ENCODE measurements at regions not wholly inside any gene's neighbourhood (a gene's known extent, or its start where the extent isn't known, plus 50 kb on each side); places are given as distances from the start of the nearest gene placed in this dataset.

GRCh38 chr13:59330764-59331163 is 833.0 kb downstream of the DIAPH3 start (continued):
- no peak for TF ChIP-seq ZNF592 (IDR thresholded peaks at IDR 0.05)
- TF ChIP-seq SUZ12 (IDR thresholded peaks at IDR 0.05; ENCODE audit: unreplicated experiment) = no peak
- TF ChIP-seq WRNIP1 (IDR thresholded peaks at IDR 0.05; ENCODE audit: borderline replicate concordance, low read depth, low read length) = no peak
- no peak for TF ChIP-seq RCOR1 (conservative IDR thresholded peaks at IDR 0.05; ENCODE audit: low read depth, low read length)
- no peak for TF ChIP-seq SMAD5 (IDR thresholded peaks at IDR 0.05; ENCODE audit: low read depth)
- no peak for TF ChIP-seq NBN (IDR thresholded peaks at IDR 0.05)

- ChIA-PET CTCF (interaction anchor here (0.8 kb wide), 1 partner anchor 59 kb away, joined by 3 read pairs; no protein-coding TSS in a partner anchor), SMC1A (ENCODE audit: uncharacterized antibody, unreplicated experiment) (interaction anchor here (0.7 kb wide), 1 partner anchor 10 kb away, joined by 4 read pairs; no protein-coding TSS in a partner anchor), RAD21 (ENCODE audit: unreplicated experiment) (no interaction called here)
Observed at GRCh38 chr13:59332966-59333365, 830.8 kb downstream of the DIAPH3 start.

More at GRCh38 chr13:59332966-59333365, 830.8 kb downstream of the DIAPH3 start:
- intact Hi-C loops (cut with micrococcal nuclease; ENCODE audit: unreplicated experiment) = no loop called here
- ATAC-seq (no peak), FAIRE-seq (no peak), DNase-seq (ENCODE audit: low read depth, low spot score) (no peak)
- no peaks in the 10 kb centered on the region for H3K27me3 ChIP-seq (replicated peaks in 1 of 2; ENCODE audit: control insufficient read depth in 2 of 2, insufficient read depth in 2 of 2, low read length in 1 of 2)
- no peak overlapping the region for H2AFZ ChIP-seq (ENCODE audit: control insufficient read depth, low read depth, low read length)
- H3K36me3 ChIP-seq (ENCODE audit: control insufficient read depth in 2 of 2, insufficient read depth in 2 of 2, low read length in 1 of 2) = no peaks in the 10 kb centered on the region
- no peak overlapping the region for H3K27ac ChIP-seq (ENCODE audit: control insufficient read depth, insufficient read depth)
- no peaks in the 10 kb centered on the region for H4K20me1 ChIP-seq (ENCODE audit: control insufficient read depth, insufficient read depth)
- H3K79me2 ChIP-seq (ENCODE audit: control insufficient read depth, insufficient read depth, low read length) = no peaks in the 10 kb centered on the region
- in situ Hi-C loops (cut with MboI) = no loop called here
- TF ChIP-seq NRF1 (conservative IDR thresholded peaks at IDR 0.05; ENCODE audit: low read depth, low read length) (no peak), FOXK2 (IDR thresholded peaks at IDR 0.05) (no peak), RAD51 (IDR thresholded peaks at IDR 0.05) (no peak), ETV6 (conservative IDR thresholded peaks at IDR 0.05 in 1 of 2, IDR thresholded peaks at IDR 0.05 in 1 of 2; ENCODE audit: borderline replicate concordance in 1 of 2, low read depth in 1 of 2) (no peak), IKZF2 (IDR thresholded peaks at IDR 0.05) (no peak)
- 32% methylated on average over 3 of the region's 3 CpGs for WGBS (ENCODE audit: insufficient coverage, insufficient replicate concordance, low lambda C conversion rate, missing lambda C conversion rate)
- no TSS peak for BruUV-seq (replicated peaks)
- no peaks in the 10 kb centered on the region for H3K9me3 ChIP-seq (replicated peaks; ENCODE audit: control insufficient read depth, insufficient read depth, low read length)
- H3K4me1 ChIP-seq (ENCODE audit: control insufficient read depth, insufficient read depth, low read length) = no peaks in the 10 kb centered on the region
- no peak overlapping the region for H3K4me2 ChIP-seq (ENCODE audit: control insufficient read depth, insufficient read depth)
- H3K4me3 ChIP-seq = no peak overlapping the region
- POLR2A ChIA-PET = no interaction called here
- H3K9ac ChIP-seq (ENCODE audit: control insufficient read depth, insufficient read depth, low read length) = no peak overlapping the region
